HUDEP-2 (cell line): ENCODE measurements at regions not wholly inside any gene's neighbourhood (a gene's known extent, or its start where the extent isn't known, plus 50 kb on each side); places are given as distances from the start of the nearest gene placed in this dataset.

Source experiments
- DNase-seq, 76 experiments: peaks; one replicate each; lab custom pipeline; 2025; ENCODE audit not compliant: unreplicated experiment in 76 of 76; lab: John Stamatoyannopoulos, UW

DNA sequence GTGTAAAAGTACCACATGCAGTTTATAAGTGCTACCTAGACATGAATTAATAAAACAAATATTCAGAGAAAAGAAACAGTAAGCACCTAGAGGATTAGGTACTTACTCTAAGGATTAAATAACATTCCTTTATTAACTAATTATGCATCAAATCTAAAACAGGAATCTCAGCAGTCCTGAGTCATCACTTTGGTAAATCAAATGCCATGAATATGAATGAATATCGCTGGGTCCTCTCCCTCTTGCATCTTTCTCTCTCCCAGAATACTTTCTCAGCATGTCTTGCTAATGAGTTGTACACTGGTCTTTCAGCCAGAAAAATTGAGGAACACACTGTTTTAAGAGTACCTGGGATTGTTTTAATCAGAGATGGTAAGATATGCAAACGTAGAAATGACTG is 225.5 kb upstream of the NFE2L3 start:
- no peak for DNase-seq

DNA sequence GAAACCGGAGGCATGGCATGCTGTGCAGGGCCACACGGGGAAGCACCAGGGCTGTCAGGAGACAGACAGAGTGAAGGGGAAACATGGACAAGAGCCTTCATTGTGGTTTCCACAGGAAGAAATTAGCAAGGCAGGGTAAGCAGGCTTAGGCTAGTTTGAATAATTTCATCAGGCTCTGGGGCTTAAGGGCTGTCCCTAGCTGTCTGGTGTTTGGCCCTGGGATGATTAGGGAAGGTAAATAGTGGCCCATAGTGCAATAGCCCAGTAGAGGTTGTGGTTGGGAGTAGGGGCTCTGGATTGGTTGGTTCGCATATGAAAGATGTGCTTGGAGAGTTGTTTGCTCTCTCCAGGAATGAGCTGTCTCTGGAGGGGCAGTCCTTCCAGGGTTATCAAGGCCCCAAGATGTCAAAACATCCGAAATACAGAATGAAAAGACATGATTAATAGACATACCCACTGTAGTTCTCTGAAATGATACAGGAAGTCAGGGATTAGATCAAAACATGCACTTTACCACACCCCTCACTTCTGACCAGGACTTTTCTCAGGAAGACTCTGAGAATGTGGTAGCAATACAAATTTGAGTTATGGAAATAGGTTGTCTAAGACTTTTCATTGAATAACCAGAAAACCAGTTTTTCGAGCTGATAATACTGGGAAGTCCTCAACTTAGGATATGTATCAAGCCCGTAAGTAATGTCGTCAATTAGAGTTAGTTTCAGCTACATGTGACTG is 224.9 kb upstream of the NFE2L3 start:
- DNase-seq = no peak

DNA sequence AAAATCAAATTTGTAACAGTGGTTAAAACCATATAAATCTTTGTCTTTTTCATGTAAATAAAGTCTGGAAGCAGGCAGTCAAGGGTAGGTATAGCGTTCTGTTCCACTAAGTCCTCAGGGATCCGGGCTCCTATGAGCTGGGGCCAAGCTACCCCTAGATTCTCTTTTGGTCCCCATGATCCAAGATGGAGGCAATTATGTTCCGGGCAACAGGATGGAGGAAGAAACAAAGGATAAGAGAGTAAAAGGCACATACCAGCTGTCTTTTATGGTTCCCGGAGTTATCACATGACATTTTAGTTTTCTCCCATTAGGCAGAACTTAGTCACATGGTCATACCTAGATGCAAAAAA is 224.4 kb upstream of the NFE2L3 start:
- DNase-seq = no peak

DNA sequence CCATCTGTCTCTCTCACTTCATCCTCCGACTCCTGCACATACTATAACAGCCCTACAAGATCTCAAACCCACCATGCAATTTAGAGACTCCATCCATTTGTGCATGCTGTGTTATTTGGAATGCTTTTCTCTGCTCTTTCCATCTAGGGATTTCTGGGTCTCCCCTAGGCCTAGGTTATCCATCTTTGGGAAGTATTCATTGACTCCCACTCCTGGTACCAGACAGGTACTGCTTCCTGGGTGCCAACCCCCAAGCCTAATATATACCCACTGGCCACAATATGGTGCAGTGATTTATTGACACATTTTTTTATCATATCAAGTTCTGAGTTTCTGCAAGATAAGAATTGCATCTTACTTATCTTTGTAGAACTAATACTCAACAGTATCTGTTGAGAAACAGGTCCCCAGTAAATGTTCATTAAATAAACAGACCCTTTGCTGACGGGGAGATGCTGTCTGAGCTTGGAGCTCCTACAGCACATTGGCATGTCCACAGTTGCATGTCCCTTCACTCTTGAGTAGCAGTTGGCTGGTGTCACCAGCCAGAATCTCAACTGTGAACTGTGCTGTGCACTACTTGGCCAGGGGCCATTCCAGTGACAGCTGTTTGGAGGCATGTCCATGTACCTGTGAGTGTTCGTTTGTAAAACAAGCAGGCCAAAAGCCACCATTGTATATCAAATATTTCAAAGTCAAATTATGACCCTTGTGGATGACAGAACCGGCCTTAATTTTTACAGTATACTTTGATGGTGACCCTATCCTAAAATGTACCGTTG is 223.3 kb upstream of the NFE2L3 start:
- no peak for DNase-seq

DNA sequence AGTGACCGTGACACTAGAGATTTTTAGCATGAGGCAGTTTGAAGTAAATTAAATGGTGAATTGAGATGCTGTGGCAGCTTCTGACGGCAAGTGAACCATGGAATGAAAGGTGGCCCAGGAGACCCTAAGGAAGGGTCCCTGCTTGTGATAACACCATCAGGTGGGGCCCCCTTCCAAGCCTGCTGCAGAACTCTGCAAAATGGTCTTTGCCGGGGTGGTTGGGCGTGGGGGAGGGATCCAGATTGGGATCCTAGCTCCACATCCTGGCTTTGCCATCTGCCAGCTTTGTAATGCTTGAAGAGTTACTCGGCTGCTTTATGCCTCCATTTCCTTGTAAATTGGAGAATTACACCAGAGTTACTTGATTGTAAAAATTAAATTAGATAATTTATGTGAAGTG is 222.6 kb upstream of the NFE2L3 start:
- no peak for DNase-seq

DNA sequence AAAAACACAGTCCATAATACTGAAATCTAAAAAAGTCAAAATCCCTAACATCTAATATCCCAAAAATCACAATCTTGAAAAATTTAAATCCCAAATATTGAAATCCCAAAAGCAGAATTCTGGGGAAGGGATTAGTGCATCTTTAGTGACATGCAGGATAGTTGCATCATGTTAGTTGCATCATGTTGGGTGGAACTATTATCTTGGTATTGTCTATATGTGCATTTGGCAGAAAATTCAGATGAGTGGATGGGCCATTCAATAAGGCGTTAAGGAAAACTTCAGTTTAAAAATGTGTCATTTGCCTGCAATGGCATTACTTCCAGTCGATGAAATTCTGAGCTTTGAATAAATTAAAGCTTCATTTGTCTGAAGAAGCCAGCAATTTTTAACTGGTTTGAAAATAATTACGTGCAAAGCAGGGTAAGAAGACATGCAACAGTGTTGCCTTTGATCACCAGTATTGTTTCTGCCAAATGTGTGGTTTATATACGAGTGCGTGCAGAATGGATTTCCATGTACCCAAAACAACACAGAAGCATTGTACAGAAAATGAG is 221.4 kb upstream of the NFE2L3 start:
- DNase-seq = no peak

DNA sequence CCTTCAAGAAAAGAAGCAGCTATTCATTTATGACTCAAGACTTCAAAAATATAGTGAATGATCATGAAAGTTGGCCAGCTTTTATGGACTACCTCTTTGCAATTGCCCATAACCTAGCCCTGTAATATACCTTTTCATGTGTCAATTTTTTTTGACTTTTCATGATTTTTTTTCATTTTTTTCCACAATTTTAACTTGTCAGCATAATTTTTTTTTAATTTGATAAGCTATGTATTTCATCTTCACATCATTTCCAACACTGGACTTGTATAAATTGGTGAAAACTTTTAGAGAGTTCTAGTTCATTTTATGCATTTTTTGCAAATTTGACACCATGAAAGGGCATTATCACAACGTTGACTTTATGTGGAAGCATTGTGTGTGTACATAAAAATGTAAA is 220.8 kb upstream of the NFE2L3 start:
- no peak for DNase-seq

DNA sequence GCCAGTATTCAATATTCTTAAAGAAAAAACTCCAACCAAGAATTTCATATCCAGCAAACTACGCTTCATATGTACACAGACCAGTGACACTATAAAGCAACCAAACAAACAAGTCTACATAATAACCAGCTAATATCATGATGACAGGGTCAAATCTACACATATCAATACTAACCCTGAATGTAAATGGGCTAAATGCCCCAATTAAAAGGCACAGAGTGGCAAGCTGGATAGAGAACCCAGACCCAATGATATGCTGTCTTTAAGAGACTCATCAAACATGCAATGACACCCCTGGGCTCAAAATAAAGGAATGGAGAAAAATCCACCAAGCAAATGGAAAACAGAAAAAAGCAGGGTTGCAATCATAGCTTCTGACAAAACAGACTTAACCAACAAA is 218.1 kb upstream of the NFE2L3 start:
- no peak for DNase-seq

DNA sequence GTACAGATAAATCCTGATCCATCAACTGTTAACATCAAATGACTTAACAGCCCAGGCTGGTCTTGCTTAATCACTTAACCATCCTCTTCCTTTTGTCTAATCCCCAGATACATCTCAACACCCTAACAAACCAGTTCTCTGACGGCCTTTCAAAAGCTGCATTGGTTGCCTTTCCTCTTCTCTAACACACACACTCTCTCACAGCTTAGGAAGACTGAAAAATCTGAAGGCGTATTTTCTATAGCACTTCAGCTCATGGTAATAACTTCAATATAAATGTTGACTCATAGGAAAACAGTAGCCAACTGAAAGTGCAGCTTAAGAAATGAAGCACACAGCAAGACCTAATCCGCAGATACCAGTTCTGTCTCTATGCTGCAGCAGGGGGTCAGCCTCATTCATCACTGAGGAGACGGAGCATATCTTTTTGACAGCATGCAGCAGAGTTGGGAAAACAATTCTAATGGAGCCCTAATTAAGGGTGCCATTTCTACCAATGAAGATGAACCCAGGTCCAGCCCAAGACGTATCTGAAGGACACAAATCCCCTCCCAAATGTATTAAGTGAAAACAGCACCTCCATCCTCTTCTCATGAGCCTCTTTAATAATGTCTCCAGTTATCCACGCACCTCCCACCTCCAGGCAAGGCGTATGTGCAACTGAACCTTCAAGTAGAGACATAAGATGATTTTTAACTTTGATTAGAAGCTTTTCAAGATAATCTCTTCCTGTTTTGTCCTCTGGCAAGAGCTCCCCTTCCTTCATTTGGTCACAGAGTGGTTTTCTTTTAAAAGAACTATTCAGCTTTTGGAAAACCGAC is 211.7 kb upstream of the NFE2L3 start:
- no peak for DNase-seq

DNA sequence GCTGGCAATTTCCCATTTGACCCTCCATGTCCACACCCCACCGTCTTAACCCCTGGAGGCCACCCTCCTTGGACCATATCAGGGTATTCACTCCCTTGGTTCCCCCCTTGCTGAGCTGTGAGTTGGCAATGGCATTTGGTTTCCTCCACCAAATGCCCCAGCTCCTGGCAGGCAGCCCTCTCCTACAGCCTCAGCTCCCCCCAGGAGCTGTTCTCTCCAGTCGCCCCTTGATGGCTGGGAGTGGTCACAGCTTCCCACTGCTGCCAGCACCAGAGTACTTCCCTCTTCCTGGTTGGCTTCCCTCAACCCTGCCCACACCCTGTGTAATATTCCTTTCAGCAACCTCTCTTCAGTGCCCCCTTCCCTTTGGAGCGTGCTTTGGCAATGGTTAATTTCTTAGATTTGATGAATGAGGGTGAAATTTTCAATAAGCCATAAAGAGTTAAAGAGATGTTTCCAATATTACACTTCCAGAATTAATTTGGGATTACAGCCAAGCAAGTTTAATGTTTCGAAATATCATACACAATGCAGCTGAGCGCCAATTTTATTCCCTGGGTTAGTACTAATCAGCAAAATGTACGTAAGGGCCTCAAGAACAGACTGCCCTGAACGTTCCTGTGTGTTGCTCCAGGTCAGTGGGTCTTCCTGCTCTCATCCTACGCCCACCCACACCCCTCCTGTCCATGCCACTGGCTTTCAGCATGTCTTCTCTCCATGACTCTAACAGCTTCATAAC is 207.1 kb upstream of the NFE2L3 start:
- DNase-seq = no peak

DNA sequence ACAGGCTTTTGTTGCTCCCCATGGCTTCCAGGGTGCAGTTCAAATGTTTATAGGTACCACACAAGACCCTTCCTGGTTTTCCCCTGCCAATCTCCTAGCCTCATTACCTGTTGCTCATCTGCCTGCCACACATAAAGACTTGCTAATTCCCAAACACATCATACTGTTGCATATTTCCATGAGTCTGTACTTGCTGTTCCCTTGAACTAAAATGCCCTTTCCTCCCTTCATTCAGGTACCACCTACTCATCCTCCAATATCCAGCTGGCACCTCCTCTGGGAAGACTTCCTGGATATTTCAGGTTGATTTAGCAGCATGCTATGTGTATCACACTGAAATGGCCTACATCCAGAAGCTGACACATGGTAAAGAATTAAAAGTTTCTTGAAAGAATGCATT is 206.4 kb upstream of the NFE2L3 start:
- no peak for DNase-seq

DNA sequence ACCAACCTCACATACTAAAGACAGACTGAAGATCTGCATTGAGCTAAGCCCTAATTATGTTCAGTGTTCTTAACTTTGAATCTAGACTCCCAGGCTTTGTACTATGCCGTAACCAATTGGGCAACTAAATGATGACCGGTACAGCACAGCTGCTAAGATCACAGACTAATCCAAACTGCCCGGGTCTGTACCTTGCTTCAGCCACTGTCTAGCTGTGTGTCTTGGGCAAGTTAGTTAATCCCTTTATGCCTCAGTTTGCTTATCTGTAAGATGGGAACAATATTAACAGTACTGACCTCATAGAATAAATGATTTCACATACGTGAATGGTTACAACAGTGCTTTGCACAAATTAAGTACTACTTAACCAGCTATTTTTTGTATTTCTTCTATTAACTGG is 205.8 kb upstream of the NFE2L3 start:
- no peak for DNase-seq

DNA sequence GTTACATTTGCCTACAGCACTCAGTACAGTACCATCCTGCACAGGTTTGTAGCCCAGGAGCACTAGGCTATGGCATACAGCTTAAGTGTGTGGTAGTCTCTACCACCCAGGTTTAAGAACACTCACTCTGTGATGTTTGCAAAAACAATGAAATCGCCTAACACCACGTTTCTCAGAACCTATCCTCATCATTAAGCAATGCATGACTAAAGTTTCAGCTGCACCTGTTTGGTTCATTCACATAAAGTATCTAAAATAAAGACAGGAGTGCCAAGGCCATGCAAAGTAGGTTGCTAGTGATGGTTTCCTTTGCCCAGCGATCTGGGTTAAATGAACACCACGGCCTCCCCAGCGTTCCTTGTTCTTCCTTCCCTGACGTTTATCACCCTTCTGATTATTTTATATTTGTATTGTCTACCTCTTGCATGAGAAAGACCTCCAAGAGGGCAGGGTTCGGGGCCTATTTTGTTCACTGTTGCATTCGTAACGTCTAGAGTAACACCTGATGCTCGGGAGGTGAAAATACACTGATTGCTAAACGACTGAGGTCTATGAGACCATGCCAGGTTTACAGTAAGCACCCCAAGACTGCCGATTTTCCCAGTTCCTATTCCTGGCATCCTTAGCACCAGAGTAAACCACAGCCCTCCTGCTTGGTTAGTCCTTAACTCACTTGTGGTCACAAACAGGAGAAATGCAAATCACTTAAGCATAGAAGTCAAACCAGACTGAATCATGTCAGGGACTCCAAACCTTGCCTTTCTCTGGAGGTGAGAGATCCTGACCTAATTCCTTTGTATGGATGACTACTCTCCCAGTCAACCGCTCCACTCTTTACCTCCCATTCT is 204.1 kb upstream of the NFE2L3 start:
- no peak for DNase-seq

DNA sequence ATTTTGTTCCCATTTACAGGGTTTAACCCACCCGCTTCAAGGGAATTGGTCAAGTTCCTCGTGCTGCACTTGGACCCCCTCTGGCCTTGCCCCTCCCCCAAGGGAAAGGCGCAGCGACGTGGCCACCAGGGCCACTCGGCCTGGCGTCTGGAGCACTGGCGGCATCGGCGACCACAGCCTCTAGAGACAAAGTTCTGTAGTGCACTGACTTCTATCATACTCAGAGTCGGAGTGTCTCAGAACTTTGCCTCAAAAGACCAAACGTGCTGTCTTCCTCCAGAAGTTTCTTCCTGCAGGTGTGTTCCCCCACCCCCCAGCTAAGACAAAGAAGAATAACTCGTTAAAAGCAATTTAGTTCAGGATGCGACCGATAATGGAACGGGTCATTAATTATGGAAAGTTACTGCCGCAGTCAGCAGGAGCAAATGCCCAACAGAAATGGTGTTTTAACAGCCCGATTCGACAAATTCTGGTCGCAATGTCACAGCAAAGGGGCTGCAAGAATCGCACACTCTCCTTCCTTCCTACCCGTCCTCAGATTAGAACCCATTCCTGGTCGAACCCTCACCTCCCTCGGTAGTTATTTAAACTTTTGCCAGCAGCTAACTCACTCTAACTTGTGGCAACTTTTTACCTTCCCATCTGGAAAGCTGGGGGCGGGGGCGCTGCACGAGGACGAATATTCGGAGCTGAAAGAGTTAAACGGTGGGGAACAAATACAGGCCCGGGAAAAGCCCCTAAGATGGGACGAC is 202.1 kb upstream of the NFE2L3 start:
- peak in 1 of 76 experiments; percentile 1 for DNase-seq

DNA sequence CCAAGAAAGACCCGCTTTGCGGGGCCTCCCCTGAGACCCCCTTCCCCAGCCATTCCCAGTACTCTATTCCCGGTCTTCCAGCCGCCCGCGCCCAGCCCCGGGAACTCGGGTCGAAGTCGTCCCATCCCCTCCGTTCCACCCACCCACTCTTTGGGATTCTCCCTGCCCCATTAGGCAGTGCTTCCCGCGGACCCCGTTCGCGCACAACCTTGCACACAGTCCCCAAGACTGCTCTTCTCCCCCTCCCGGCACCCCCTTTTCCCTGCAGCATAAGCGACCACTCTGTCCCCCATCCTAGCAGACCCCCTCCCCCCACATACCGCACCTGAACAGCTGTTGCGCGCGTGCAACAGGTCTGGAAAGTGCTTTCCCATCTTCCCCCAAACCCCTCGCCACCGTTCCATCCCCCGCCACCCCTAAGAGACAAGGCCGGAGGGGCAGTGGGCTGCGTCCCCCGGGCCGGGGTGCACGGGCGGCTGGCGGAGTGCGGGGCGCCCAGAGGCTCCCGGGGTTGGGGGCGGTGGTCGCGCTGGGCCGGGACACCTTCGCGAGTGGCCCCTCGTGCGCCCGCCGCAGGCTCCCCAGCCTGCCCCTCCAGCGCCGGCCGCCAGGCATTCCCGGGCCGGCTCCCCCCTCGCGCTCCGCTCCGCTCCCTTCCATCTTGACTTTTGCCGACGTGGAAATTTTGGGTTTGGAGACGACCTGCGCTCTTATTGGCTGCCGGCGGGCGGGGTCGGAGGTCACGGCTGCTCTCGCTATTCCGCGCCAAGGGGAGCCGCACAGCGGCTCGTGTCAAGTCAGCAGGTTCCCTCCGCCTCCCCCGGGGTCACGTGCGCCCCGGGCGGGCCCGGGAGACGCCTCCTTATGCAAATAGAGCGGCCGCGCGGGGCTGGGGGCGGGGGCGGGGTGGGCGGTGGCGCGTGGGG is 201.2 kb upstream of the NFE2L3 start:
- peak in 75 of 76 experiments; percentile 7 to 97 (median 82) for DNase-seq

DNA sequence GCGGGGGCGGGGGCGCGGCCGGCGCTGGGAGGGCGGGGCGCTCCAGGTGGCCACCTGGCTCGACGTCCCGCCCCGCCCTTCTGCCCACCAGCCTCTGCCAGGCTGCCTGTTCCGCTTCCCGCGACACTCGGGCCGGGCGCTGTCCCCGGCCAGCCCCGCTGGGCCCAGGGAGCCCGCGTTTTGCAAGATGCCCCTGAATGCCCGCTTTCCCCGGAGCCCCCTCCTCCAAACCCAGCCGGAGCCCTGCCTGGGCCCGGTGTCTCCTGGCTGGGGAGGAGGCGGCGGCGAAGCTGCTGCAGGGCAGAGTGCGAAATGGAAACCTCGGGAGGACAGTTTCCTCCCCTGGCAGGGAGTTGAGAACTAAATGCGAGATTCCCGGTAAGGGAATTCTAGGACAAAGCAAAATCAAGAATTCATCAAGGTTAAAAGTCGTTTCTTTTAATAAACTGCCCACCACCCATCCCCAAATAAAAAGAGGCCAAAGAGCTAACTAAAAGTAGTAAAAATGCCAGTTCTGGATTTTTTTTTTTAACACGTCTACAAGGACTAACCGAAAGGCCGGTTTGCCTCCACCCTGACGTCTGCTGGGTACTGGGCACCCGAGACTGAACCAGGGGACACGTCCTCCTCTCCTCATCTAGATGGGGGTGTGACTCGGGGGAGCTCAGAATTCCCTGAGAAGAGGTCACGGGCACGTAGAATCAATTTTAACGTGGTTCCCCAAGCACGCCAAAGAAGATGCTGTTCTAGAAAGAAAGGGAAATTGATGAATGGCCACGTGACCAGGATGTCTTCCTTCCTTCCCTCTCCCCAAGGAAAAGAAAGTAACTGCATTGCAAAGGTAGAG is 200.4 kb upstream of the NFE2L3 start:
- peak in 1 of 76 experiments; percentile 4 for DNase-seq
